Glomerular endothelial cell (primary cell): ENCODE measurements at regions not wholly inside any gene's neighbourhood (a gene's known extent, or its start where the extent isn't known, plus 50 kb on each side); places are given as distances from the start of the nearest gene placed in this dataset.
"Not testable (repeated sequence)": the region's sequence is repeated elsewhere in the genome, so short reads cannot be mapped to it uniquely, and the experiment has no call there.

ENCODE experiments used
- DNase-seq: peaks from one replicate; pipeline ENCODE4 v3.0.0-alpha.2; 2011; ENCODE audit warnings: low read depth, low spot score; ENCODE audit errors: extremely low read depth

DNA sequence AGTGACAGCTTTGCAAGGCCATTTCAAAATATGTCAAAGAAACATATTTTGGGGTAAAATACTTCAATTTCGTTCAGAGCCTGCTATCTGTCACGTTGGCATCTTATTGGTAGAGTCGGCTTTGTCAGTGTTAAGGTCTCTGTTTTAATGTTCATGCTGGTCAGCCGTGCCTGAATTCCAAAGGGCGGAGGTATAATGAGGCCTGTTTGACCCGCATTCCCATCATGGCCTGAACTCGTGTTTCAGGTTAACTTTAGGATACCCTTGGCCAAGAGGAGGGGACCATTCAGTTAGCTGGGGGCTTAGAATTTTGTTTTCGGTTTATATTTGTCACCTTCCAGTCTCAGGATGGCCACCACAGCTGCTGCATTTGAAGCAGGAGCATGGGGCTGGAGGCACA is 236.4 kb downstream of the NFATC2 start:
- no peak for DNase-seq

DNA sequence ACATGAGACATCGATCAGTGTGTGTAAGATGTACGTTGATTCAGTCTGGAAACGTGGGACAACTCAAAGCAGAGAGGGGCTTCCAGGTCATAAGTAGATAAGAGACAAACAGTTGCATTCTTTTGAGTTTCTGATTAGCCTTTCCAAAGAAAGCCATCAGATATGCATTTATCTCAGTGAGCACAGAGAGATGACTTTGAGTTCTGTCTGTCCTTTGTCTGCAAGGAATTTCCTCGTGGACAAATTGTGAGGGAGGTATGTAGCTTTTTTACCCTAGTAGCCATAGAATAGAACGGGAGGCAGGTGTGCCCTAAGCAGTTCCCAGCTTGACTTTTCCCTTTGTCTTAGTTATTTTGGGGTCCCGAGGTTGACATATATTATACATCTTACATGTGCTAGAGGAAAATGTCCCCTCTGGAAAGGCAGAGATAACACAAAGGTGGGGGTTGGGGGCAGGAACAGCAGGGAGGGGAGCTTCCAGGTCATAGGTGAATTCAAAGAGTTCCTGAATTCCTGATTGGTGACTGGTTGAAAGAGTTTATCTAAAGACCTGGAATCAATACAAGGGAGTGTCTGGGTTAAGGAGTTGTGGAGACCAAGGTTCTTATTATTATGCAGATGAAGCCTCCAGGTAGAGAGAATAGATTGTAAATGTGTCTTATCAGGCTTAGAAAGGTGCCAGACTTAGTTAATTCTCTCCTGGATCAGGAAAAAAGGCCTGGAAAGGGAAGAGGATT is 237.0 kb downstream of the NFATC2 start:
- no peak for DNase-seq

DNA sequence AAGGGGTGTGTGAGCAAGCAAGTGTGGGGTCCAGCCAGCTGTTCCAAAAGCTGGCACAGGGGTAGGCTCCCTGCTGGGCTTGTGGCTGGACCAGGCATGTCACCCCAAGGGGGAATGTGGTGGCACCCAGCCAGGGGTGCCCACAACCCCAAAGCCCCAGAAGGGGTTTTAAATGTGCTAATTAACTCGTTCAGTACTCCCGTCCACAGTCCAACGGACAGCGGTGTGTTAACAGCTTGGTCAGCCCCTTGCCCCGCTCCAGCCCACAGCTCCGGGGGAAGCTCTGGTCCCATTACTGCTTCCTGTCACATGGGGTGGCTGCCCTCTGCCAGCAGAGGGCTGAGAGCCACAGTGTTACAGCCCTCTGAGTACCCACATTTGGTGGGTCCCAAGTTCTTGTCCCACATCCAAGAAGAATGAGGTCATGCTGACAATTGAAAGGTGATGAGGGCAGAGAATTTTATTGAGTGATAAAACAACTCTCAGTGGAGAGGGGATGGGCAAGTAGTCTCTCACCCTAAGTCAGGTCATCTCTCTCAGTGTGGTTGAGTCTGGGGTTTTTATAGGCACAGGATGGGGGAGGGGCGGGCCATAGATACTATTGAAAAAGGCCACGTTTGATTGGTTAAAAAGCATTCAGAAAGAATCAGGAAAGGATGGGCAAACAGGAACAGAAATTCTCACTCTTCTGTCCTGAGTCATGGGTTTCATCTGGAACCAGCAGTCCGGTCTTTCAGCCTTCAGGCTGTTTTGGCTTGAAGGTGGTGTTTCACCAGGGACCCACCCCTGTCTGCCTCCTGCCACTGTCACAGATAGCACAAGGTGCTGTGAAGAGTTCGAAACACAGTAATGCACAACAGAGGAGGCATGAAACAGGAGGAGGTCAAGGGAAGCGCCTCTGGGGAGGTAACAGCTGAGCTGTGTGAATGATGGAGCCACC is 238.5 kb downstream of the NFATC2 start:
- DNase-seq = no peak

DNA sequence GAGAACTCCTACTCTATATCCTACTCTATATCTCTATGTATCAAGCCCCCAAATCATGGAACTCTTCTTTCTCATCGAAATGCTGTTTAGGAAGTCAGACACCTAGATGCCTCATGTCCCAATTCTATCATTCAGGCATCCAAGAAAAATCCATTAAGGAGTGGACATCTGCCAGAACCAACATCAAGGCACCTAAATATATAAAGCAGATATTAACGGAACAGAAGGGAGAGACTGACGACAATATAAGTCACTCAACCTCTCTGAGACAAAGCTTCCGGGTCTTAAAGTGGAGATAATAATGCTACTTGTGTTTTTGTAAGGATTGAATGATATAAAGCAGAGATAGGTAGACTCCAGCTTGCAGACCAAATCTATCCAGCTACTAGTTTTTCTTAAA is 241.5 kb downstream of the NFATC2 start:
- no peak for DNase-seq

DNA sequence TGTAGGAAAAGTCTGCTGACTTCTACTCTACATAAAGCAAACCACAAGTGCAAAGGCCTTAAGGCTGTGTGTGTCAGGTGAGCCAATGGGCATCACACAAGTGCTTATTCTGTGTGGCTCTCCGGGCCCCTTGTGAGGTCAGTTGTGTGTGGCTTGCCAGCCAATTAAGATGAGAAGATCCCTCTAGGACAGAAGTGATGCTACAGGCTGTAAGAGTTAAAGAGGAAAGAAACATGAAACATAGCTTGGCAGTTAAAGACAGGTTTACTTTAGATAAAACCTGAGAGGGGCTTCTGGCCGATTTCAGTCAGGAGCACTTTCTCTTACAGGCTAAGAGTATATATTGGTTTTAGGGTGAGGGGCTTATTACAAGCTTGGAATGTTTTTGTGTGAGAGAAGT is 242.4 kb downstream of the NFATC2 start:
- no peak for DNase-seq

DNA sequence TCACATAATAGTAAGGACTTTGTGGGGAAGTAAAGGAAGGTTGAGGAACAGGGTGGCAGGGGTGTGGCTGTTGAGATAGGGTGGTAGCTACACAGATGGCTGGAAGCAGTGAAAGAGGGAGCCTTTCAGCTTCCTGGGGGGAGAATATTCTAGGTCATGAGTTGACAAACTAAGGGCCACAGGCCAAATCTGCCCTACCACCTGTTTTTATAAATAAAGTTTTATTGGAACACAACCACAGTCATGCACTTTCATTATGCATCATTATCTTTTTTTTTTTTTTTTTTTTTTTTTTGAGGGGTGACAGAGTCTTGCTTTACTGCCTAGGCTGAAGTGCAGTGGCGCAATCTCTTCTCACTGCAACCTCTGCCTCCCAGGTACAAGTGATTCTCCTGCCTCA is 243.1 kb downstream of the NFATC2 start:
- DNase-seq = no peak

DNA sequence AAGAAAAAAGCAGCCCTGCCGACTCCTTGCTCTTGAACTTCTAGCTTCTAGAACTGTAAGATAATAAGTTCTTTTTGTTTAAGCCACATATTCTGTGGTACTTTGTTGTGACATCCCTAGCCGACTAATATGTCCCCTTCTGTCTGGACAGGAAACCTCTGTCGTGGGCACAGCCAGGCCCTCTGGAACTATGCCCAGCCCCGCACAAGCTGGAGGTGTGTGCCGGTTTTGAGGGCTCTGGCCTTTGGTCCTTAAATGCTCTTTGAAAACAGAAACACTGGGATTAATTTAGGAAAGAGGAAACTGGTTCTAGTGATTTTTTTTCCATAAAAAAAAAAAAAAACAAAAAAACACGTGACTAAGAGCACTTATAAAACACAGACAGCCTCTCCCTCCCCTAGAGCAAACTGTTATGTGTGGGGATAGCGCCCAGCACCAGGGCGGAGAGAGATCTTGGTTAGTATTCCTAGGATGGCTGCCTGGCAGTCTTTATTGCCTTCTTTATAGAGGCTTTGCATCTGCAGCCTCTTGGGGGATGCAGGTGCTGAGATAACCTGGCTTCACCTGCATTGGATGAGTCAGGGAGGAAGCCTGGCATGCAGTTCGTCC is 244.3 kb downstream of the NFATC2 start:
- DNase-seq = no peak

DNA sequence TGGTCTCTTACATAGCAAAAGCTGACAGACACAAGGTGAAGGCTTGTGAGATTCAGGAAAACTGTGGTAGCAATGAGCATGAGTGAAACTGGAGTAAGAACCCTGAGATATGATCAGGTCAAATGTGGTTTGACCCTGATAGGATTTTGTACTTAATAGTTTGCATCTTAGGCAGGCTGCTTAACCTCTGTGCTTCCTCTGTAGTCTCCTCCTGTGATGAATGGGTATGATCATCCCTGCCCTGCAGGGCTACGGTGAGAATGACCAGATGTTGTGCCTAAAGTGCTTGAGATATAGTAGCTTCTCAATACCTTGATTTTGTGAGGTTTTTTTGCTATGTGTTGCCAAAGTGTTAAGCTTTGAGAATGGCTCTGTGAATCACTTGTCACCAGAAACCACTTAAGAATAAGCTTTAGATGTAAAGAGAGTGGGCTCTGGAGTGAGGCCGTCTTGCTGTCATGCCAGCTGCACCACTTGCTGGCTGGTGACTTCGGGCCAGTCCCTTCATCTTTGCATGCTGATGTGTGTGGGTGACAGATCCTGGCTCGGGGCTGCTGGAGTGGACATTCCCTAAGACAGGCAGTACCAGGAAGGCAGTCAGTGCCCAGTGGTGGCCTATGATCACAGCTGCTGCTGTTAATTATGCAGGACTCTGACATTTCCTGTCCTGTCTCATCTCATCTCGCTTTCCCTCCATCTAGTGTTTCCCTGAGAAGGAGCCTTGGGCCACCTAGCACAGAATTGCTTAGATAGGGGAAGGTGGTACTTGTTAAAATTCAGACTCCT is 254.7 kb downstream of the NFATC2 start:
- no peak for DNase-seq

DNA sequence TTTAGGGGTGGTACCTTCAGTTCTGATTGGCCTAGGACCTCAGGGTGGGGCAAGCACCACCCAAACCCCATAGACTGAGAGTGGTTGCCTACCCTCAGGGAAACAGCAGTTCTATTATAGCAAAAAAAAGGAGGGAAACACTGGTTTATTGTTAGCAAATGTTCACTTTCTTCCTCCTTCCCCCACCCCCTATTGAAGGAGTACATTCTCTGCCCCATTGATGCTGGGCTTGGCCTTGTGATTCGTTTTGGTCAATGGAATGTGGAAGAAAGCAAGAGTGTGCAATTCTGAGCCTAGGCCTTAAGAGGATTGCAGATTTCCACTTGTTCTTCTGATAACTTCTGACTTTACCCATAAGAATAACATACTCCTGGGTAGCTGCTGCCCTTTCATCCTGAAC is 255.8 kb downstream of the NFATC2 start:
- no peak for DNase-seq

DNA sequence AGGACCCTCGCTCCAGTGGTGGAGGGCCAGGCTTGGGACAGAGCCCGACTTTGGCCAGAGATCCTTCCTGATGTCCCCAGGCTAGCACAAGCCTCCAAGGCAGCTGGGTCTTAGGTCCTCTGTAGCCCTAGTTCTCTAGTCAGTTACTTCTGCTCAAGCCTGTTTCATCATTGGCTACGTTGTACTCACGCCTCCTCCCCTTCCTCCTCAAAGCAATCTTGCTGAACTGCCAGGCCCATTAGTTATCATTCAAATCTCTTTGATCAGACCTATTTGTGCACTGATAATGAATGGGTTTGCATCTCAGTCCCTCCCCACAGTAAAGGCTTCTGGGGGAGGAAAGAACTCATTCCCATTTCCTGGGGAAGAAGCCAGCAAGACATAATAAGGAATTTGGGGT is 256.8 kb downstream of the NFATC2 start:
- DNase-seq = no peak

DNA sequence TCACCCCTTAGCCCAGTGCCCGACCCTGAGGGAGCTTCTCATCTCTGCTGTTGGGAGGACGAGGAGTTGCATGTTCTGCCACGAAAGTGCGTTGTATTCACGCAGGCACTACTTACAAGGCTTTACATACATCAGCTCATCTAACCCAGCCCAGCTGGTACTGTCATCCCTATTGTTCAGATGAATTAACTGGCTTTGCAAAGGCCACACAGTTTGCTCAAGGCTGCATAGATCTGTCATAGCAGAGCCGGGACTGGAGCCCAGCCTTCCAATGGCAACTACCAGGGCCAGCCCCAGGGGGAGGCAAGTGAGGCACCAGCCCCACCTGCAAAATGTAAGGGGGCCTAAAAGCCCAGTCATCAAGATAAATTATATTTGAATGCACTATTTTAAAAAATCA is 257.6 kb downstream of the NFATC2 start:
- no peak for DNase-seq

DNA sequence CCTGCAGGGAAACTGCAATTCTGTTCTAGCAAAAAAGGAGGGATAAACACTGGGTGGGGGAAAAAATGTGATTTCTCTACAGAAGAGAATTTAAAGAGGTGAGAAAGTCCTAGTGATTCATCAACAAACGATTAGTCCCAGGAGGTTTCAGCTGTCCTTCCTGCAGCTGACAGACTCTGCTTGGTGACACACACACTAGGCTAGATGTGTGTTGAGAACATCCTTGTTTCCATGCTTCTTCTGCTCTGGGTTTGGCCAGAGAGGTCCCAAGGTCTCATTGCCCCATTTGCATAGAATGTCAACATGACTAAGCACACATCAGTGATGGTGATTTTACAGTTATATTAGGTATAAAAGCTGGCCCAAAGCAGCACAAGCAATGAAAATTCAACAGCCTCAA is 258.3 kb downstream of the NFATC2 start:
- no peak for DNase-seq

DNA sequence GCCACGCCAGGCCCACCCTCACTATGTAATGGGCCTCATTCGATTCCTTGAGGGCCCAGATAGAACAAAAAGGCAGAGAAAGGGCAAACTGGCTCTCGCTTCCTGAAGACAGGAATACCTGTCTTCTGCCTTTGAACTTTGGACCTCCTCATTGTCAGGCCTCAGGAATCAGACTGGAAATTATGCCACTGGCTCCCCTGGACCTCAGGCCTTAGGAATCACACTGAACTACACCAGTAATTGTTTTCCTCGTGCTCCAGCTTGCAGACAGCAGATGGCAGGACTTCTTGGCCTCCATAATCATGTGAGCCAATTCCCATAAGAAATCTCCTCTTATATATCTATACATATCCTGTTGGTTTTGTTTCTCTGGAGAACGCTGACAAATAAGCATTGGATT is 258.6 kb upstream of the KCNG1 start:
- no peak for DNase-seq

DNA sequence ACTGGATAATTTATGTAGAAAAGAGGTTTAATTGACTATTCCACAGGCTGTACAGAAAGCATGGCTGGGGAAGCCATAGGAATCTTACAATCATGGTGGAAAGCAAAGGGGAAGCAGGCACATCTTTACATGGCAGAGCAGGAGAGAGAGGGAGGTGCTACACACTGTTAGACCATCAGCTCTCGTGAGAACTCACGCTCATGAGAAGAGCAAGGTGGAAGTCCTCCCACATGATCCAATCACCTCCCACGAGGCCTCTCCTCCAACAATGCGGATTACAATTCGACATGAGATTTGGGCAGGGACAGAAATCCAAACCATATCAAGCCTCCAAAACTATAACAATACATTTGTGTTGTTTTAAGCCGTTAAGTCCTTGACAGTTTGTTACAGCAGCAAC is 257.1 kb upstream of the KCNG1 start:
- DNase-seq = no peak

DNA sequence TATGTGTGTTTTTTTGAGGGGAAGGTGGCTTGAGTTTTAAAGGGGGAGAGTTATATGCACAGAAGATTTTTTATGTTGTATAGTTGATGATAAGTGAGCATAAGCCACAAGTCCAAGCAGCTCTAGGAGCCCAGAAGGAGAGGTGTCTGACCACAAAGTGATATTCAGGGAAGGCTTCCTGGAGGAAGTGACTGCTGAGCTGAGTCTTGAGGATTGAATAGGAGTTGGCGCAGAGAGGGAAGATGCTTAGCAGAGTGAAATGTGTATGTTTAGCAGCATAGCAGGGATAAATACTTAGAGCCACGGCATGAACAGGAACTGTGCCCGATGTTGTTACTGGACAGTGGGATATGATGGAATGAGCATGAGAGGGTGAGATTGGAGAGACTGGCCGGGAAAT is 255.1 kb upstream of the KCNG1 start:
- DNase-seq = no peak

DNA sequence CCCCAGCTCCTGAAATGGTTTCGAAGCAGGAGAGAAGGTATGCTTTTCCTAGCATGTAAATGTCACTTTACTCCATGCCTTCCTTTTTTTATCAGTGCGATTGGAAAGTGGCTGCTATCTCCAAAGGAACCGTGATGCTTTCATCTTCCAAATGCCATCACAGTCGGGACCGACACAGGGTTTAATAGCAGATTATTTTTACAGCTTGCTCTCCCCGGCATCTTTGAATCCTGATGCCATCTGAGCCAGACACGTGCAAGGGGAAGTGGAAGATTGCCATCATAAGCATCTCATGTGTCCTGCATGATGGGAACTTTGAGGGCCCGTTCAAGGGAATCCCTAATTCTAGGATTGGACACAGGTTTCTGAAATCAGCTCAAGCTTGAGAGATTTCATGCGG is 253.4 kb upstream of the KCNG1 start:
- no peak for DNase-seq

DNA sequence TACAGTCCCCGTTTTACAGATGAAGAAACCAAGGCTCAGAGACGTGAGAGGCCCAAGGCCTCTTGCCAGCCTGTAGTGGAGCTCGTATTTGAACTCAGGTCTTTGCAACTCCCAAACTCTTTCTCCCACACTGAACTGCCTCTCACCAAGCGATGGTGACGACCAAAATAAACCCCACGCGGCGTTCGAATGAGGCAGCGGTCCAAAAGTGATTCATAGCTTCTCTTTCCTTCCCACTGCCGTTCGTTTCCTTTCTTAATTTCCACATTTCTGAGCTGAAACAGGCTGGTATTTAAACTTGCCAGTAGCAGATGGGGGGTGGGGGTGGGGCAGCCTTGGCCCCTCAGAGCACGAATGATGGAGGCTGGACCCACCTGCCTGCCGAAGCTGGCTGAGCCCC is 252.9 kb upstream of the KCNG1 start:
- no peak for DNase-seq

DNA sequence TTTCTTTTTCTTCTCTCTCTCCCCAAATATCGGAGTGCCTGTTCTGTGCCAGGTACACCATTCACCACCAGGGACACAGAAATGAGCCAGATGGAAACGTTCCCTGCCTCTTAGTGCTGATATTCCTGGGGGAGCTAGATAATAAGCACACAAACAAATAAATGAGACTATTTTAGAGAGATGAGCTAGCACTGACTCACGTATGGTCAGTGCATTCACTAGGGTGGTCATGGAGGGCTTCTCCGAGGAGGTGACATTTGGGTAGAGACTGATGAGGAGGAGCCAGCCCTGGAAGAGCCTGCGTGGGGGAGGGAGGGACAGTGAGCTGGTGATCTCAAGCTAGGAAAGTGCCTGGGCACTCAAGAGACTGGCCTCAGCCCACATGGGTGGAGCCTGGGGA is 252.3 kb upstream of the KCNG1 start:
- DNase-seq = no peak

DNA sequence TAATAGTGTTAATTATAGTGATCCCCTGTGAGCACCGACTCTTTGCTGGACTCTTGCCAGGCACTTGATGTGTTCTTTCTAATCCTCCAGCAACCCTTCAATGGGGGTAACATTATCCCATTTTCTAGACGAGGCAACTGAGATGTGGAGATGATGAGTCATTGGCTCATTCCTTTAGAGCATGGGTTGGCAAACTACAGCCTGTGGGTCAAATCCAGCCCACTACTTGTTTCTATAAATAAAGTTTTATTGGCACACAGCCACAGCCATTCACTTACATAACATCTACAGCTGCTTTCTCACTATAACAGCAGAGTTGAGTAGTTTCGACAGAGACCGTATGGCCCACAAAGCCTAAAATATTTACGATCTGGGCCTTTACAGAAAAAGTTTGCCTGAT is 249.5 kb upstream of the KCNG1 start:
- DNase-seq = no peak

DNA sequence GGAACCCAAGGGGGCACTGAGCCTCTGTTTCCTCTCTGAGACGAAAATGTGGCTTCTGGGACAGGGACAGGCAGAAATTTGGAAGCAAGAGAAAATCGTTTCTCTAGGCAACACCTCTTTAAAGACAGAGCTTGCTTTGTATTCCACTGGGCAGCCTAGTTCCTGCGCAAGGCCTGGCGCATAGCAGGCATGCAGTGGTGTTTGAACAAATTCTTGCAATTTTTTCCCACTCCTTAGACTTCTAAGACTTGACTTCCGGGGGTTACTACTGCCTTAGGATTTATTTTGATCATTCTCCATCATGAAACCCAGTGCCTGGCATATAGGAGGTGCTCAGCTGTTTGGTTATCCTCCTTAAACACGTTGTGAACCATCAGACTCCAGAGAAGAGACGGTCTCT is 249.0 kb upstream of the KCNG1 start:
- DNase-seq = no peak

DNA sequence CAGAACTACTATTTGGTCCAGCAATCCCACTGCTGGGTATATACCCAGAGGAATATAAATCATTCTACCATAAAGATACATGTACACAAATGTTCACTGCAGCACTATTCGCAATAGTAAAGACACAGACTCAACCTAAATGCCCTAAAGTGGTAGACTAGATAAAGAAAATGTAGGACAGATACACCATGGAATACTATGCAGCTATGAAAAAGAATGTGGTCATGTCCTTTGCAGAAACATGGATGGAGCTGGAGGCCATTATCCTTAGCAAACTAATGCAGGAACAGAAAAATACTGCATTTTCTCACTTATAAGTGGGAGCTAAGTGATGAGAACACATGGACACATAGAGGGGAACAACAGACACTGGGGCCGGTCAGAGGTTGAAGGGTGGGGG is 248.4 kb upstream of the KCNG1 start:
- DNase-seq = not testable (repeated sequence)
